GM19193 (cell line): ENCODE measurements at regions not wholly inside any gene's neighbourhood (a gene's known extent, or its start where the extent isn't known, plus 50 kb on each side); places are given as distances from the start of the nearest gene placed in this dataset.

Source experiments
- POLR2A ChIP-seq: IDR thresholded peaks from 4 replicates; pipeline ENCODE4 v1.6.1; 2011; ENCODE audit not compliant: insufficient read depth, insufficient read length; ENCODE audit errors: extremely low read depth

GRCh38 chr3:72214066-72214951 is 429.4 kb upstream of the PROK2 start:
- no peak for TF ChIP-seq POLR2A

DNA sequence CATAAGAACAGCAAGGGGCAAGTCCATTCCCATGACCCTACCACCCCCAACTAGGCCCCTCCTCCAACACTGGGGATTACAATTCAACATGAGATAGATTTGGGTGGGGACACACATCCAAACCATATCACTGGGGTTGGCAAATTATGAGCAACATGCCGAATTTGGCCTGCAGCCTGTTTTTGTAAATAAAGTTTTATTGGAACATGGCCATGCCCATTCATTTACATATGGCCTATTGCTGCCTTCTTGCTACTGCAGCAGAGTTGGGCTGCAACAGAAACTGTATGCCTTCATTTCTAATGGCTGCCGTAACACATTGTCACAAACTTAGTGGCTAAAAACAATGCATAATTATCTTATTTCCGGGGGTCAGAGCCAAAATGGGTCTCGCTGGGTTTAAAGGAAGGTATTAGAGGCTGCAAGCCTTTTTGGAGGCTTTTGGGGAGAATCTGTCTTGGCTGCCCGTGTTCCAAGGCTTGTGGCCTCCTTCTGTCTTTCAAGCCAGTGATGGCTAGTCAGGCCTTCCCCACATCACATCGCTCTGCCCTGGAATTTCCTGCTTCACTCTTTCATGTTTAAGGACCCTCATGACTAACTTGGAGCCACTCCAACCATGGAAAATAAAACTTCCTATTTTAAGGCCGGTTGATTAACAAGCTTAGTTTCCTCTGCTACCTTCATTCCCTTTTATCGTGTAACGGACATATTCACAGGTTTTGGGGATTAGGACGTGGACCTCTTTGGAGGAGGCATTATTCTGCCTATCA is 428.5 kb upstream of the PROK2 start:
- TF ChIP-seq POLR2A: no peak

GRCh38 chr3:72212396-72212795 is 427.4 kb upstream of the PROK2 start:
- no peak for TF ChIP-seq POLR2A

DNA sequence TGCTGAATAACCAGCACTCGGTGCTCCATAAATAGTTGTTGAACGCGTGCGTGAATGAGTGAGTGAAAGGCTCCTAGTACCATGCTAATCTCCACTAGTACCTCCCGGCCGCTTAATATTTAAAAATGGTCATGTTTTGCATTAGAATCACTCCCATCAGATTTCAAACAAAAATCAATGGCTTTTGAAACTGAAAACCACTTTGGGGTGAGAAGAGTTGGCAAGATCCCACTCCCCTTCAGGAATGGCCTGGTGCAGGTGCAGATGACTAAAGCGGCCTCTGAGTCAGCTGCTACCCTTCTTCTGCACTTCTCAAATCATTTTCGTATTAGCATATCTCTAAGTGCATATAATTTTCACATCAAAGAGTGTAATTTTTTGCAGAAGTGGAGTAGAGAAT is 425.3 kb upstream of the PROK2 start:
- no peak for TF ChIP-seq POLR2A

DNA sequence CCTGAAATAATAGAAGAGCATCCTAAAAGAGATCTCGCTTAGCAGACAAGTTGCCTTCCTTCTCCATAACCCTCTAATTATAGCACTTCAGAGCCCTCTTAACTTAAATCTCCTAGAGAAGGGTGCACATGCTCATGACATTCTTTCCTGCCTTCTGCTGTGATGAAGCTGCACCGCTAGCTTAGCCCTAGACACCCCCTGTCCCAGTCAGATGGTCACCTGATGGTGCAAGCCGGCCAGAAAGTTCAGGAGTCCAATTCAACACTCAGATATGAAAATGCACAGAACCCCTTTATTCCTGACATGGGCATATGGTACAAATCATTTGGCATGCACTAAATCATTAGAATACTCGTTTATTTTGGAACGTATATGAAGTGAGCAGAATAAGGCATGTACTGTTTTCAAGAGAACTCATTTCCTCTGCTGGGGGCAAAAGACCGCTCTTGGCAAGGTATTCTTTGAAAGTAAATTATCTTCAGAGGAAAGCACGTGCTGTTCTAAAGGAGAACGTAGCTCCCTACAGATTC is 420.4 kb upstream of the PROK2 start:
- no peak for TF ChIP-seq POLR2A

GRCh38 chr3:72204452-72204851 is 419.5 kb upstream of the PROK2 start:
- TF ChIP-seq POLR2A: no peak

DNA sequence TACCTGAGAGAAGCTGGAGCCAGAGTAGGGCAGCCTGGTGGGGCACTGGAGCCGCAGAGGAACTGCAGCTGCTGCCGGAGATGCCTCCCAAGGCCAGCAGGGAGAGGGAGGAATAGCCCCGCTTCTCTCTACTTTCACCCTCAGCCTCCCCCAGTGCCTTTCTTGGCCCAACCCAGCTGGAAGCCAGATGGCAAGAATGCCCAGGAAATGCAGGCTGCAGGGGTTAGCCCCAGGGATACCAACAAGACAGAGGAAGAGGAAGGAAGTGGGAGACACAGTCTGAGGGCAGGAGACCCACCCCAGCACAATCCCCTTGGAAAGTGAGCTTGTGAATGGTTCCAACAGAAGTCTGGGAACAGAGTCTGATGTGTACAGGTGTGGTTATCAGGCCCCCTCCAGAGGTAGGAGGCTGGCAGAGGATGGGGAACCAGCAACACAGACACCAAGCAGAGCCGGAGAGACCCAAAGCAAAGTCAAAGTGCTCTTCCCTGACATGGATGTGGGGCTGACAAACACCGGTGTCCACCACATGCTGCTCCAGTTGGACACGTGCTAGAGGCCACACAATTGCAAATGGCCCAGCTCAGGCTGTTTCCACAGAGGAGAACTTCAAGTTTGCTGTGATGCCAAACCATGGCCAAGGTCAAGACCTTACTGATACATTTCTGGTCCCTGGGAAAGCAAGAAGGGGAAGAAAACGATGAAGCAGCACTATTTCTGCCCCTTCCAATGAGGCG is 418.8 kb upstream of the PROK2 start:
- no peak for TF ChIP-seq POLR2A

DNA sequence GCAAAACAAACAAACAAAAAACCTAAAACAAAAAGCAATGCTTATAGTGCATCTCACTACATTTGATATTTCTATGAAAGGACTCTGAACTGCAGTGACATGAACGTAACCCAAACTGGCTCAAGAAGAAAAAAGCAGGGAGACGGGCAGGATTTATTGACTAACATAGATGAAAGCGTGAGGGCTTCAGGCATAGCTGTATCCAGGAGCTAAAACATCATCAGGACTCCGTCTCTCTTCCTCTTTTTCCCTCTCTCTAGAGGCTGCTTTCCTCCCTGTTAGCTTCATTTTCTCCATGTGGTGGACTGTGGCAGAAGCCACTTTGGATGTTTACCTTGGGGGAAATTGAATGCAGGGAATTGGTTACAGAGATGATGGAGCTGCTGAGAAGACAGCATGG is 418.2 kb upstream of the PROK2 start:
- TF ChIP-seq POLR2A: no peak

- TF ChIP-seq POLR2A: no peak
These were observed 415.4 kb upstream of the PROK2 start for GRCh38 chr3:72200332-72200731.

DNA sequence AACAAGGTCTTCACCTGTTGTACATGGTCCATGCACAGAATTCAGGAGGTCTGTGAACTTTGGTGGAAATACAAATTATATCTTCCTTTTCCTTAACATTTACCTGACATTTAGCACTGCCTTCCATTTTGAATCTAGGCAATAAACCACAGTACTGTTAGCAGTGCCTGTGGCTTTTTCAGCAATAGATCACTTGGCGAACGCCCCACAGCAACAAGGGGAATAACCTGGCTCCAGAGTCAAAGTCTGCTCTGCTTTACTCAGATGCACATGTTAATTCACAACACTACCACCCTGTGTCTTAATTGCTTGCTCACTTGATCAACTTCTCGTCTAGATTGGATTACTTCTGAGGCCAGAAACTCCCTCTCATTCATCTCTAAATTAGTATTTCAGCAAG is 414.6 kb upstream of the PROK2 start:
- no peak for TF ChIP-seq POLR2A

DNA sequence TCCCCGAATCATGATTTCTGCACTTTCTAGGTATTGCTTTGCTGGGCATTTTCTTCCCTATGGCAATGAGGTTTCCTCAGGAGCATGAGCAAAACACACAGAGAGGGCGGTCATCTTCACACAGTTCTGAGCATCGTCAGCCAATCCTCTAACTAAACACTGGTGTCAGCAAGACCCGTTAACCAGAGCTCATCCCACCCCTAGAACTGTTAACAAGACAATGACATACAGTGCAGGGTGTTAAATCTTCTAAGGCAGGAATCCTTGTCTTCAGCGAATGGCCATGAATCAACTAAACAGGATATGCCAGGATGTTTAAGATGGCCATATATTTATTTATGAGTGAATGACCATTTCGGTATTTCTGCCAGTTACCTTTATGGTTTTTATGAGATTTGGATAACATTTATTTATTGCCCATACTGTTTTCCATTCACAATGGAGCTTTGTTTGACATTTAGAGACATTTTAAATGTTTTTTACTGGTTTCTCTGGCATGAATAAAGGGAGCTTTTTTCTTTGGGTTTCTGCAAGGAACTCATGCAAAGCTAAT is 411.5 kb upstream of the PROK2 start:
- no peak for TF ChIP-seq POLR2A

DNA sequence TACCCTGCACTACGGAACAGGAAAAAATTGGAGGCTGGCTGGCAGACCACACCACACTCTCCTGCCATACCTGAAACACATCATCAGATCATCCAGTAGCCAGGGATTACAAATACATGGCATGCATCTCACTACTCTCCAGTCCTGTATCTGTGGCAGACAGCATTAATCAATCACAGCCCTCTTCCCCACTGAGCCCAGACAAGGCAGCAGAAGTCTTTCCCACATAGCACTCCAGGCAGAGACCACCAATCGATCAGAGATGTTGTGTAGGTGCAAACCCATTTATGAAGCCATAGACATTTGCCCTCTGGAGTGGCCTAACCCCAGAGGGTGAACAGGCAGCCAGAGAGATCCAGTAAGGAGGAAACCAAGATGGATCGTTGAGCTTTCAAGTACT is 410.9 kb upstream of the PROK2 start:
- TF ChIP-seq POLR2A: no peak

DNA sequence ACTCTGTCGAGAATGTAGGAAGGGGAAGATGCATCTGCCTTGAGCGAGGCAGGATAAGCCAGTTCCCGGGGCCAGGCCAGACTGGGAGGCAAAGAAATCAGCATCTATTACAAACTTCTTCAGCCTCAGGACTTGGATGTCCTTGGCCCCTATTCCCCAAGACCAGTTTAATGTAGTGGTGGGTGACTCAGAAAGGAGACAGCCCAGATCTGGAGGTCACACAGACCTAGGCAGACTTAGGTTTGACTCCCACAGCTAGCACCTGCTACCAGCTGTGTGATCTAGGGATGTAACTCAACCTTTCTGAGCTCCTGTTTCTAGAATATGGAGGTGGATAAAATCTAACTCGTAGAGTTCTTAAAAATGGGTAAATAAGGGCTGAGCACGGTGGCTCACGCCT is 409.5 kb upstream of the PROK2 start:
- no peak for TF ChIP-seq POLR2A

DNA sequence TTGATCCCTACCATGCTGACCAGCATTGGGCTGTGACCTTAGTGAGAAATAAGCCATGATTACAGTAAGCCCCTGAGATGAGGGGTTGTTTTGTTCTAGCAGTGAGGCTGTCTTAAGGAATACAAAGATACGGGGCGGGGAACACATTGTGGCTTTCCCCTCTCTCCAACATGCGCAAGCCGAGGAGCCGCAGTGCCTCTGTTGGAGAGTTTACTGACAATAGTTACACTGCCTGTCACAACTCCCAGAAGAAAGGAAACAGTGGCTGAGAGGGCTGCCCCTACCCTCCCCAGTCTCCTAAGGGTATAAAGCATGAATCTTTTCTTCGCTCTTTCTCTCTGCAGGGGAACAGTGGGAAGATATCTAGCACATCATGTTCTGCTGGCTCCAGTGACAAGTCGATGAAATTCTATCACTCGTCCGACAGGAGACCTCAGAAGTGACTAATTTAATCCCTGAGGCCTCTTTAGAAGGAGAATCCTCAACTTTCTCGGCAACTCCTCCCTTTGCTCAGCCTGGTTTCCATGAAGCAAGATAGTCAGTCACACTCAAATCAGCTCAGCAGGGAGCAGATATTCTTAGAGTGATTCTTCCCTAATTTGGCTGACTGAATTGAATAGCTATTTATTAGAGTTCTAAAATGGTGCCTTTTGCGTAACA is 409.0 kb upstream of the PROK2 start:
- TF ChIP-seq POLR2A: no peak
